CD4-positive, alpha-beta memory T cell (primary cell): ENCODE measurements at regions not wholly inside any gene's neighbourhood (a gene's known extent, or its start where the extent isn't known, plus 50 kb on each side); places are given as distances from the start of the nearest gene placed in this dataset.

ENCODE experiments used
- CTCF ChIA-PET: fragments of 350-600 bp; sonication (Branson Sonifier 250); formaldehyde crosslinking; loops from one replicate; lab custom pipeline; 2021; ENCODE audit warnings: inconsistent platforms; ENCODE audit not compliant: partially characterized antibody; lab: Charles Lee
- POLR2A ChIA-PET: fragments of 350-600 bp; sonication (Branson Sonifier 250); formaldehyde crosslinking; loops from one replicate; lab custom pipeline; 2021; ENCODE audit not compliant: partially characterized antibody; lab: Charles Lee
- DNase-seq, 5 donors: peaks; one replicate each; pipeline versions ENCODE4 v3.0.0 to v3.0.0-alpha.2; 2020 to 2022; ENCODE audit warnings: mixed read lengths in 1 of 5
- H3K27ac ChIP-seq: one replicate; pipeline ENCODE4 v1.7.0; 2013; ENCODE audit warnings: low read depth, low read length
- H3K27me3 ChIP-seq: 2 replicates; pipeline ENCODE4 v1.7.0; 2013; ENCODE audit warnings: mild to moderate bottlenecking, low read length, moderate library complexity; ENCODE audit not compliant: insufficient read depth
- H3K36me3 ChIP-seq: 2 replicates; pipeline ENCODE4 v1.7.0; 2013; ENCODE audit warnings: mild to moderate bottlenecking, low read length, moderate library complexity; ENCODE audit not compliant: insufficient read depth
- H3K4me1 ChIP-seq: 2 replicates; pipeline ENCODE4 v1.7.0; 2013; ENCODE audit warnings: mild to moderate bottlenecking, low read length, moderate library complexity; ENCODE audit not compliant: insufficient read depth
- H3K4me3 ChIP-seq, 2 donors: one replicate each; pipeline ENCODE4 v1.7.0; 2013; ENCODE audit warnings: low read length in 2 of 2, mild to moderate bottlenecking in 1 of 2
- H3K9me3 ChIP-seq, 2 donors: one replicate each; pipeline ENCODE4 v1.7.0; 2013; ENCODE audit warnings: low read length in 2 of 2, control low read depth in 1 of 2; ENCODE audit not compliant: control insufficient read depth in 1 of 2
- H3K27ac Mint-ChIP-seq, 7 donors: one replicate each; pipeline ENCODE4 v1.8.0; 2020 to 2021; ENCODE audit warnings: mixed read lengths in 7 of 7, mild to moderate bottlenecking in 6 of 7, inconsistent platforms in 3 of 7, moderate library complexity in 3 of 7
- H3K27me3 Mint-ChIP-seq, 2 donors: one replicate each; pipeline ENCODE4 v1.8.0; 2020 to 2021; ENCODE audit warnings: mixed read lengths in 2 of 2
- H3K36me3 Mint-ChIP-seq, 2 donors: one replicate each; pipeline ENCODE4 v1.8.0; 2020 to 2021; ENCODE audit warnings: mixed read lengths in 2 of 2, inconsistent platforms in 1 of 2, mild to moderate bottlenecking in 1 of 2
- H3K4me1 Mint-ChIP-seq, 4 donors: one replicate each; pipeline ENCODE4 v1.8.0; 2020 to 2021; ENCODE audit warnings: mixed read lengths in 4 of 4, mild to moderate bottlenecking in 1 of 4
- H3K4me3 Mint-ChIP-seq, 8 donors: one replicate each; pipeline ENCODE4 v1.8.0; 2020 to 2021; ENCODE audit warnings: mixed read lengths in 8 of 8, mild to moderate bottlenecking in 7 of 8, moderate library complexity in 6 of 8, inconsistent platforms in 3 of 8
- H3K9me3 Mint-ChIP-seq, 8 donors: one replicate each; pipeline ENCODE4 v1.8.0; 2020 to 2021; ENCODE audit warnings: mixed read lengths in 8 of 8, mild to moderate bottlenecking in 5 of 8, inconsistent platforms in 3 of 8, moderate library complexity in 1 of 8
- intact Hi-C: fragments of 100-400 bp; cut with micrococcal nuclease; formaldehyde crosslinking; loops from one replicate; pipeline ENCODE4 v1.15.1; 2023

GRCh38 chr6:39999006-39999867 is 65.0 kb upstream of the MOCS1 start:
- no peaks in the 10 kb centered on the region for H3K27me3 ChIP-seq
- Mint-ChIP-seq H3K27me3 (peaks cover 5 to 7% of the 10 kb centered on the region in 2 donors), H3K36me3 (no peaks in the 10 kb centered on the region), H3K27ac (no peak overlapping the region), H3K9me3 (peaks cover 8 to 43% (median 33%) of the 10 kb centered on the region in 8 donors), H3K4me3 (no peak overlapping the region), H3K4me1 (no peaks in the 10 kb centered on the region)
- no peaks in the 10 kb centered on the region for H3K36me3 ChIP-seq
- intact Hi-C loops, result no loop called here
- no peak overlapping the region for H3K4me3 ChIP-seq
- no peaks in the 10 kb centered on the region for H3K4me1 ChIP-seq
- DNase-seq, result no peak
- POLR2A ChIA-PET, result no interaction called here
- H3K27ac ChIP-seq, result no peak overlapping the region
- peaks cover 0 to 7% of the 10 kb centered on the region in 2 donors for H3K9me3 ChIP-seq
- CTCF ChIA-PET, result no interaction called here

GRCh38 chr6:39998126-39998525 is 63.9 kb upstream of the MOCS1 start:
- H3K27ac ChIP-seq, result no peak overlapping the region
- no peak overlapping the region for H3K27ac Mint-ChIP-seq
- peaks cover 8 to 47% (median 39%) of the 10 kb centered on the region in 8 donors for H3K9me3 Mint-ChIP-seq
- no peak overlapping the region for H3K4me3 ChIP-seq
- DNase-seq, result no peak
- no peaks in the 10 kb centered on the region for H3K4me1 Mint-ChIP-seq
- peaks cover 0 to 7% of the 10 kb centered on the region in 2 donors for H3K9me3 ChIP-seq
- no peaks in the 10 kb centered on the region for H3K36me3 ChIP-seq
- intact Hi-C loops, result no loop called here
- peaks cover 5 to 7% of the 10 kb centered on the region in 2 donors for H3K27me3 Mint-ChIP-seq
- no peak overlapping the region for H3K4me3 Mint-ChIP-seq
- no peaks in the 10 kb centered on the region for H3K36me3 Mint-ChIP-seq
- H3K27me3 ChIP-seq, result no peaks in the 10 kb centered on the region
- no peaks in the 10 kb centered on the region for H3K4me1 ChIP-seq
- ChIA-PET CTCF (no interaction called here), POLR2A (no interaction called here)

GRCh38 chr6:39997101-39997635 is 62.9 kb upstream of the MOCS1 start:
- no peak overlapping the region for H3K27ac Mint-ChIP-seq
- H3K27me3 ChIP-seq, result no peaks in the 10 kb centered on the region
- peaks cover 8 to 55% (median 46%) of the 10 kb centered on the region in 8 donors for H3K9me3 Mint-ChIP-seq
- no peaks in the 10 kb centered on the region for H3K4me1 Mint-ChIP-seq
- ChIA-PET CTCF (no interaction called here), POLR2A (no interaction called here)
- DNase-seq, result no peak
- no peak overlapping the region for H3K4me3 ChIP-seq
- H3K27ac ChIP-seq, result no peak overlapping the region
- no peak overlapping the region for H3K4me3 Mint-ChIP-seq
- H3K27me3 Mint-ChIP-seq, result peaks cover 5 to 7% of the 10 kb centered on the region in 2 donors
- no peaks in the 10 kb centered on the region for H3K36me3 ChIP-seq
- H3K4me1 ChIP-seq, result no peaks in the 10 kb centered on the region
- peaks cover 0 to 7% of the 10 kb centered on the region in 2 donors for H3K9me3 ChIP-seq
- intact Hi-C loops, result no loop called here
- H3K36me3 Mint-ChIP-seq, result no peaks in the 10 kb centered on the region

- DNase-seq, result no peak
- H3K36me3 Mint-ChIP-seq, result no peaks in the 10 kb centered on the region
- no peaks in the 10 kb centered on the region for H3K4me1 Mint-ChIP-seq
- no peaks in the 10 kb centered on the region for H3K36me3 ChIP-seq
- ChIA-PET POLR2A (no interaction called here), CTCF (no interaction called here)
- H3K4me3 Mint-ChIP-seq, result no peak overlapping the region
- peaks cover 5 to 7% of the 10 kb centered on the region in 2 donors for H3K27me3 Mint-ChIP-seq
- H3K27ac Mint-ChIP-seq, result no peak overlapping the region
- H3K27me3 ChIP-seq, result no peaks in the 10 kb centered on the region
- peaks cover 8 to 56% (median 45%) of the 10 kb centered on the region in 8 donors for H3K9me3 Mint-ChIP-seq
- H3K4me3 ChIP-seq, result no peak overlapping the region
- H3K27ac ChIP-seq, result no peak overlapping the region
- peaks cover 0 to 7% of the 10 kb centered on the region in 2 donors for H3K9me3 ChIP-seq
- no peaks in the 10 kb centered on the region for H3K4me1 ChIP-seq
- intact Hi-C loops, result no loop called here
These were observed 61.4 kb upstream of the MOCS1 start for GRCh38 chr6:39995633-39996032.

- no peak overlapping the region for H3K4me3 ChIP-seq
- no peaks in the 10 kb centered on the region for H3K27me3 ChIP-seq
- no peak for DNase-seq
- Mint-ChIP-seq H3K36me3 (no peaks in the 10 kb centered on the region), H3K4me1 (no peaks in the 10 kb centered on the region), H3K4me3 (no peak overlapping the region), H3K27me3 (peaks cover 2 to 5% of the 10 kb centered on the region in 2 donors), H3K27ac (no peak overlapping the region), H3K9me3 (peaks cover 5 to 35% (median 20%) of the 10 kb centered on the region in 8 donors)
- no peaks in the 10 kb centered on the region for H3K9me3 ChIP-seq
- ChIA-PET POLR2A (no interaction called here), CTCF (no interaction called here)
- intact Hi-C loops, result no loop called here
- H3K4me1 ChIP-seq, result no peaks in the 10 kb centered on the region
- no peak overlapping the region for H3K27ac ChIP-seq
- no peaks in the 10 kb centered on the region for H3K36me3 ChIP-seq
These were observed 58.8 kb upstream of the MOCS1 start for GRCh38 chr6:39992861-39993622.
